Amniotic epithelial cell (primary cell): ENCODE measurements at regions not wholly inside any gene's neighbourhood (a gene's known extent, or its start where the extent isn't known, plus 50 kb on each side); places are given as distances from the start of the nearest gene placed in this dataset.
"Not testable (repeated sequence)": the region's sequence is repeated elsewhere in the genome, so short reads cannot be mapped to it uniquely, and the experiment has no call there.

Experiments
- DNase-seq: peaks from one replicate; pipeline ENCODE4 v3.0.0-alpha.2; 2010; ENCODE audit warnings: low read depth

- peak; percentile 90 for DNase-seq
Measured at GRCh38 chr12:105481392-105482300, 151.2 kb downstream of the C12orf75 start.

- no peak for DNase-seq
Measured at GRCh38 chr12:105482951-105483350, 152.5 kb downstream of the C12orf75 start.

- DNase-seq = no peak
Measured at GRCh38 chr12:105483691-105484090, 153.2 kb downstream of the C12orf75 start.

- peak; percentile 96 for DNase-seq
Measured at GRCh38 chr12:105485321-105485910, 154.9 kb downstream of the C12orf75 start.

- no peak for DNase-seq
Measured at GRCh38 chr12:105485921-105486320, 155.4 kb downstream of the C12orf75 start.

- DNase-seq = no peak
Measured at GRCh38 chr12:105487963-105488362, 157.5 kb downstream of the C12orf75 start.

- DNase-seq = peak; percentile 35
Measured at GRCh38 chr12:105492591-105493545, 162.4 kb downstream of the C12orf75 start.

- peak; percentile 33 for DNase-seq
Measured at GRCh38 chr12:105499205-105499604, 168.7 kb downstream of the C12orf75 start.

GRCh38 chr12:105500676-105501075 is 170.2 kb downstream of the C12orf75 start:
- not testable (repeated sequence) for DNase-seq

- no peak for DNase-seq
Measured at GRCh38 chr12:105502426-105502930, 172.0 kb downstream of the C12orf75 start.

- no peak for DNase-seq
Measured at GRCh38 chr12:105503619-105504018, 173.1 kb downstream of the C12orf75 start.

- DNase-seq = no peak
Measured at GRCh38 chr12:105504286-105504685, 173.8 kb downstream of the C12orf75 start.

GRCh38 chr12:105506678-105507310 is 176.3 kb downstream of the C12orf75 start:
- DNase-seq = no peak

GRCh38 chr12:105507311-105508038 is 177.0 kb downstream of the C12orf75 start:
- peak; percentile 60 for DNase-seq

GRCh38 chr12:105508096-105508495 is 177.6 kb downstream of the C12orf75 start:
- DNase-seq = no peak

GRCh38 chr12:105510526-105510925 is 180.0 kb downstream of the C12orf75 start:
- no peak for DNase-seq

GRCh38 chr12:105512861-105513260 is 182.4 kb downstream of the C12orf75 start:
- peak; percentile 63 for DNase-seq

GRCh38 chr12:105522166-105522825 is 191.8 kb downstream of the C12orf75 start:
- DNase-seq = peak; percentile 76

GRCh38 chr12:105523164-105524057 is 192.9 kb downstream of the C12orf75 start:
- peak; percentile 73 for DNase-seq
